SKM-1 treated with dmso at 0.1 percent for 144 hours (cell line): ENCODE measurements at regions not wholly inside any gene's neighbourhood (a gene's known extent, or its start where the extent isn't known, plus 50 kb on each side); places are given as distances from the start of the nearest gene placed in this dataset.

ENCODE experiments used
- DNase-seq: peaks from one replicate; lab custom pipeline; 2025; ENCODE audit not compliant: unreplicated experiment; lab: John Stamatoyannopoulos, UW

GRCh38 chr4:35503435-35503834 lies 740.9 kb downstream of the ARAP2 start:
- no peak for DNase-seq

- DNase-seq, result peak; percentile 72
Measured at GRCh38 chr4:35506161-35506560, 738.2 kb downstream of the ARAP2 start.

- no peak for DNase-seq
Measured at GRCh38 chr4:35511851-35512250, 732.5 kb downstream of the ARAP2 start.

- DNase-seq, result no peak
Measured at GRCh38 chr4:35516102-35516501, 728.2 kb downstream of the ARAP2 start.

- DNase-seq, result no peak
Measured at GRCh38 chr4:35520059-35520458, 724.3 kb downstream of the ARAP2 start.

GRCh38 chr4:35521682-35522081 lies 722.6 kb downstream of the ARAP2 start:
- no peak for DNase-seq

GRCh38 chr4:35525192-35525978 lies 718.9 kb downstream of the ARAP2 start:
- DNase-seq, result no peak

DNA sequence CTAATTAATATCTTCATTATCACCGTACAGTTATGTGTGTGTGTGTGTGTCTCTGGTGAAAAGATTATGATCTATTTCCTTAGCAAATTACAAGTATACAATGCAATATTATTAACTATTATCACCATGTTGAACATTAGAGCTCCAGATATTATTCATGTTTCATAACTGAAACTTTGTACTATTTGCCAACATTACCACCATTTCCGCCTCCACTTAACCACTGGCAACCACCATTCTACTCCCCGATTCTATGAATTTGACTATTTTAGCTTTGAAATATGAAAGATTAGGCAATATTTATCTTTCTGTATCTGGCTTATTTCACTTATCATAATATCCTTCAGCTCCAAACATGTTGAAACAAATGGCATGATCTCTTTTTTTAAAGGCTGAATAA lies 717.9 kb downstream of the ARAP2 start:
- DNase-seq, result no peak

DNA sequence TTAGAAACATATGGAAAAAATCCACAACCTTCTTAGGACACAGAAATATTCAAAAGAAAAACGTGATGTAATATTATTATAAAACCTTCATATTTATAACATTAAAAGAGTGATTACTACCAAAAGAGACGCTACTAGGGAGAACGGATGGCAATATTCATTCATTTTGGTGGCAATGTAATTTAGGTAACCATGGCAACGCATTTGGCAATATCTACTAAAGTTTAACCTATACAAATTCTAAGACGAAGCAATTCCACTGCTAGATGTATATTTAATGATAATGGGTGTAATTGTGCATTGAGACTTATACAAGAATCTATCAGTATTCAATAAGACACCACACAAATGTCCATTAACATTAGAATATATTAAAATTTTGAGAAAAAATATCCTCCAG lies 709.4 kb downstream of the ARAP2 start:
- DNase-seq, result no peak

DNA sequence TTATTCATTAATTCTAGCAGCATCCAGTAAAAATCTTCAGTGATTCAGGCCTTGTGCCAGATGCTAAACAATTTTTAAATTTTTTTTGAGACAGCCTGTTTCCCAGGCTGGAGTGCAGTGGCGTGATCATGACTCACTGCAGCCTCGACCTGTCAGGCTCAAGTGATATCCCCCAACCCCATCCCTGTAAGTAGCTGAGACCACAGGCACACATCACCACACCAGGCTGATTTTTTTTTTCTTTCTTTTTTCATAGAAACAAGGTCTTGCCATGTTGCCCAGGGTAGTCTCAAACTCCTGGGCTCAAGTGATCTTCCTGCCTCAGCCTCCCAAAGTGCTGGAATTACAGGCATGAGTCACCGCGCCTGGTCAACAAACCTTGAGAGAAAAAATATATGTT lies 705.5 kb downstream of the ARAP2 start:
- DNase-seq, result no peak

- no peak for DNase-seq
Measured at GRCh38 chr4:35539404-35540055, 704.8 kb downstream of the ARAP2 start.

GRCh38 chr4:35541146-35541887 lies 703.0 kb downstream of the ARAP2 start:
- DNase-seq, result no peak

DNA sequence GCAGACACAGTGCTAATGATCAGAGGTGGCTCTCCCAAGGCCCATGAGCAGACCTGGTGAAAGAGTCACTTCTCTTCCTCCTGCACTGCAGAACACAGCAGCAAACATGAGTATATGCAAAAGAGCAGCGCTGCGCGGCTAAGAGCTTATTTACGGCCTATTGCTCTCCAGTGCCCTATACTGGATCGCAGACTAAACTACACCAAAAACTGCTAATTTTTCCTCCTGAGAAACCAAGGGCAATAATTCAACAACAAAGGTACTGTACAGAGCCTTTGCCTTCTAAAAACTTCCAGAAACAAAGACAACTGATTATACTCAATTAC lies 702.5 kb downstream of the ARAP2 start:
- no peak for DNase-seq

- DNase-seq, result no peak
Measured at GRCh38 chr4:35548921-35549320, 695.4 kb downstream of the ARAP2 start.

DNA sequence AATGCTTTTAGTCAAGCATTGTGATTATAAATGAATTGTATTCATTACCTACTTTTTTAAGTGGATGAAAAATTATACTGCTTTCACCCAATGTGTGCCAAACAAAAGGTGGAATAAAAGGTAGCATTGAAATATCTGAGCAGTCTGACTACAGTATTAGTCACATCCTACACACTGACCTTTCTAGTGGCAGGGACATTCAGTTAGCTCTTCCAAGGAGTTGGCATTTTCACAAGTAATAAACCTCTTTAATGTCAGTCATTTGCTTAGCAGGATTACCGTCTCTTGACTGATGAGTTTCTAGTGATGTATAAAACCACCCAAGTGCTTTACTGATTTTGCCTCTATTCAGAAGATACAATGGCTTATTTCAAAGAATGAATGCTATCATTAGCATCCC lies 687.9 kb downstream of the ARAP2 start:
- DNase-seq, result no peak

DNA sequence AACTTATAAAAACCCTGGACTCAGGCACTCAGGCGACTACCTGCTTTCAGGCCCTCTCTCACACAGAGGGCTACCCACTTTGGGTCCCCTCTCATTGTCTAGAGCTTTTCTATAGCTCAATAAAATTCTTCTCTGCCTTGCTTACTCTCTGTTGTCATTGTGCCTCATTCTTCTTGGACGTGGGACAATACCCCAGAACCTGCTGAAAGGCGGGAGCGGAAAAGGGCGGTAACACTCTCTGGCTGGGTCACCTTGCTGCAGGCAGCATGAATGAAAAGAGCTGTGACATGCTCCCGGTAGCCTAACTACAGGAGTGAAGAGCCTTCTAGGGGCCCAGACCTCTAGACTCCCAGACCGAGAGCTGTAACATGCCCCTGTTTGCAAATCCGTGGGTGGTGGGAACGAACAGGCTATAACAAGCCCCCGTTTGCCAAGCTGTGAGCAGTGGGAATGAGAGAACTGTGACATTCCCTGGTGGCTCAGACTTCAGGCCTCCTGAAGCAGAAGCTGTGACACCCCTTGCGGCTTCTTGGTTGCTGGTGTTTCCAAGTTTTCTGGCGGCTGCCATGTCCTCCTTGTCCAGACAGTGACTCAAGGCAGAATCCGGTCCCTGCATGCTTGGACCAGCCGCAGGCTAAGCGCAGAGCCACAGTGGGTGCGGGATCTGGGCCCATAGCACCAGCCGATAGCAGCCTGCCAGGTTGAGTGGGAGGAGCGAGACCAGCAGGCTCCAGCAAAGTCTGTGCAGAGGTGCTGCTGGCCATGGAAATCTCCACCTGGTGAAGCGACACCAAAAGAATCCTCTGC lies 684.6 kb downstream of the ARAP2 start:
- no peak for DNase-seq

- no peak for DNase-seq
Measured at GRCh38 chr4:35562861-35563260, 681.5 kb downstream of the ARAP2 start.

DNA sequence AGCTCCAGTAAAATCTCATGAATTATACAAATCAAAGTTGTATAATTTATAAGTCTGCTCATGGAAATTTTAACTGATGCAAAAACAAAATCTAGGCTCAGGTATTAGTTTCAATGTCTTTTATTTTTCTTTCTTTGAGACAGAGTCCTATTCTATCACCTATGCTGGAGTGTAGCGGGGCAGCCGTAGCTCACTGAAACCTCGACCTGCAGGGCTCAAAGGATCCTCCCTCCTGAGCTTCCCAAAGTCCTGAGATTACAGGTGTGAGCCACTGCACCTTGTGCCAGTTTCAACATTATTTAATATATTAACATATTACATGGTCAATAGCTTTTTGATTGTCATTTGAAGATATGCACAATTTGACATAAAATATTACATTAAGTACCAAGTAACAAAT lies 678.7 kb downstream of the ARAP2 start:
- no peak for DNase-seq

GRCh38 chr4:35591035-35591434 lies 653.3 kb downstream of the ARAP2 start:
- DNase-seq, result no peak

DNA sequence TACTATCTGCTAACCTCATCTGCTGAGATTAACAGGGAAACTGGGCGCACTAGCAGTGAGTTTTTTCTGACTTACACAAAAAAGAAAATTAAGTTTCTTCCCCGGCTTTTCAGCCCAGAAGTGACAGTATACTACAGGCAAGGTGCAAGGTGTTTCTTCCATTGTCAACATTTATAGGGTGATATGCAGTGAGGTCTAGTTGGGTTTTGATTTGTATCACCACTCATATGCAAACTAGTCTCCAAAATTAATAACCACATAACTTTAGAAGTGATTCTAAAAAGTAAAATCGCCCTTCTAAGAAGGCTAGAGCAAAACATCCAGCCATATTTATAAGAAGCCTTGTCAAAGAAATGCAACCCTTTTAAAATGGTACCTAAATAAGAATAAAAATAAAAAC lies 640.1 kb downstream of the ARAP2 start:
- no peak for DNase-seq

DNA sequence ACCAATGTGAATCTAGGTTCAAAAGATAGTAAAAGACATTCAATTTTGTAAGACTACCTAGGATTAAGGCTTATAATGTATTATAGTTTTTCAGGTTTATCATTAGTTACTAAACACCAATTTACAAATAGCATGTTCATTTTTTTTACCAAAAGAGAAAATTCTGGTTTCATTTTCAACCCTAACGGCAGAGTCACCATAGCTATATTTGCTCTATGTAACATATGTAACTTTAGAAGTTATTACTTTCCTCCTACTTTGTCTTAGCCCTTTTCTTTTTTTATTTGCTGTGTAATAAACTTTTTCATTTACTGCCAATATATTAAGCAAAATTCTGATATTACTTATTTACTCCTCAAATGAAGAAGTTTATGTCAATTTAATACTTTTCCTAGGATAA lies 639.6 kb downstream of the ARAP2 start:
- no peak for DNase-seq
